GM23338 (cell line): ENCODE measurements at regions not wholly inside any gene's neighbourhood (a gene's known extent, or its start where the extent isn't known, plus 50 kb on each side); places are given as distances from the start of the nearest gene placed in this dataset.

Experiments used
- ATAC-seq: fragments of 200-7000 bp; cut with Tn5 transposase; 3 replicates; pipeline ENCODE4 v1.9.1; 2020
- DNase-seq: peaks from one replicate; pipeline ENCODE4 v3.0.0-alpha.2; 2015; ENCODE audit warnings: low spot score
- H2AFZ ChIP-seq: fragments of 200-600 bp; sonication (generic); 2 replicates; pipeline ENCODE4 v1.8.0; 2016; ENCODE audit warnings: antibody characterized with exemption, mild to moderate bottlenecking, moderate library complexity
- H3F3A ChIP-seq: fragments of 200-600 bp; sonication (generic); replicated peaks from 2 replicates; pipeline ENCODE4 v1.8.0; 2017; ENCODE audit warnings: antibody characterized with exemption, mixed run types, low read depth
- H3K27ac ChIP-seq: fragments of 200-600 bp; sonication (generic); 2 replicates; pipeline ENCODE4 v1.6.1; 2016; ENCODE audit warnings: low read depth
- H3K27me3 ChIP-seq: fragments of 200-600 bp; sonication (generic); 2 replicates; pipeline ENCODE4 v1.8.0; 2016; ENCODE audit warnings: mild to moderate bottlenecking, mixed run types, moderate library complexity; ENCODE audit not compliant: insufficient read depth
- H3K36me3 ChIP-seq: fragments of 200-600 bp; sonication (generic); 2 replicates; pipeline ENCODE4 v1.8.0; 2016; ENCODE audit warnings: mild to moderate bottlenecking; ENCODE audit not compliant: insufficient read depth
- H3K4me1 ChIP-seq: fragments of 200-600 bp; sonication (generic); 2 replicates; pipeline ENCODE4 v1.8.0; 2016; ENCODE audit warnings: mild to moderate bottlenecking, moderate library complexity; ENCODE audit not compliant: insufficient read depth
- H3K4me2 ChIP-seq: fragments of 200-600 bp; sonication (generic); 2 replicates; pipeline ENCODE4 v1.7.1; 2017; ENCODE audit warnings: mixed run types
- H3K4me3 ChIP-seq: fragments of 200-600 bp; sonication (generic); 2 replicates; pipeline ENCODE4 v1.6.1; 2016; ENCODE audit warnings: mixed run types
- H3K79me2 ChIP-seq: fragments of 200-600 bp; sonication (generic); replicated peaks from 2 replicates; pipeline ENCODE4 v1.8.0; 2017; ENCODE audit warnings: mild to moderate bottlenecking; ENCODE audit not compliant: insufficient read depth
- H3K9me2 ChIP-seq: fragments of 200-600 bp; sonication (generic); 2 replicates; pipeline ENCODE4 v1.8.0; 2017; ENCODE audit not compliant: insufficient read depth
- H4K20me1 ChIP-seq: fragments of 200-600 bp; sonication (generic); replicated peaks from 2 replicates; pipeline ENCODE4 v1.8.0; 2017; ENCODE audit warnings: mild to moderate bottlenecking; ENCODE audit not compliant: insufficient read depth
- H3K27ac Mint-ChIP-seq: 2 replicates; pipeline ENCODE4 v1.8.0; 2020; ENCODE audit warnings: inconsistent platforms, mild to moderate bottlenecking, moderate library complexity, mixed read lengths
- H3K27me3 Mint-ChIP-seq: 3 replicates; pipeline ENCODE4 v1.8.0; 2022; ENCODE audit warnings: low read depth, mild to moderate bottlenecking, moderate library complexity, mixed read lengths, inconsistent platforms; ENCODE audit not compliant: insufficient read depth, poor library complexity
- H3K36me3 Mint-ChIP-seq: 3 replicates; pipeline ENCODE4 v1.8.0; 2021; ENCODE audit warnings: low read depth, mild to moderate bottlenecking, inconsistent platforms, moderate library complexity, mixed read lengths
- H3K4me1 Mint-ChIP-seq: 3 replicates; pipeline ENCODE4 v1.8.0; 2020; ENCODE audit warnings: mild to moderate bottlenecking, inconsistent platforms, mixed read lengths
- H3K4me3 Mint-ChIP-seq: 3 replicates; pipeline ENCODE4 v1.8.0; 2021; ENCODE audit warnings: moderate library complexity, mild to moderate bottlenecking, inconsistent platforms, mixed read lengths
- H3K9me3 Mint-ChIP-seq: 3 replicates; pipeline ENCODE4 v1.8.0; 2020; ENCODE audit warnings: moderate library complexity, mild to moderate bottlenecking, inconsistent platforms, mixed read lengths
- EZH2 ChIP-seq: fragments of 200-600 bp; sonication (generic); IDR thresholded peaks from one replicate; pipeline ENCODE4 v1.8.0; 2017; ENCODE audit warnings: antibody characterized with exemption, mild to moderate bottlenecking, low read depth; ENCODE audit not compliant: unreplicated experiment
- EZH2phosphoT487 ChIP-seq: fragments of 200-600 bp; sonication (generic); IDR thresholded peaks from one replicate; pipeline ENCODE4 v1.8.1; 2018; ENCODE audit warnings: antibody characterized with exemption; ENCODE audit not compliant: unreplicated experiment
- JUNB ChIP-seq: IDR thresholded peaks from one replicate; pipeline ENCODE4 v1.6.1; 2016; ENCODE audit warnings: antibody characterized with exemption; ENCODE audit not compliant: unreplicated experiment
- ZNF114 ChIP-seq: fragments of 250-450 bp; sonication (Bioruptor Pico); IDR thresholded peaks from 2 replicates; pipeline ENCODE4 v1.5.0; 2020; ENCODE audit warnings: mild to moderate bottlenecking, moderate library complexity
- ZNF331 ChIP-seq: fragments of 250-450 bp; sonication (Bioruptor Pico); IDR thresholded peaks from 2 replicates; pipeline ENCODE4 v1.5.0; 2020; ENCODE audit warnings: low read depth, mild to moderate bottlenecking, moderate library complexity
- TF ChIP-seq, protein P1 (sequence below), 2 experiments: fragments of 200-600 bp in 1 of 2; sonication (generic) in 1 of 2; conservative IDR thresholded peaks; 2 replicates each; pipeline versions ENCODE4 v1.5.1 to v1.6.1; 2016 to 2017; ENCODE audit warnings: antibody characterized with exemption in 2 of 2, low read depth in 2 of 2, mild to moderate bottlenecking in 2 of 2, moderate library complexity in 1 of 2
- TF ChIP-seq, protein P2 (sequence below): fragments of 250-450 bp; sonication (Bioruptor Pico); IDR thresholded peaks from 2 replicates; pipeline ENCODE4 v1.5.0; 2020; ENCODE audit warnings: mild to moderate bottlenecking, moderate library complexity

GRCh38 chr15:55112706-55113105, 84.0 kb downstream of the RSL24D1 start:
- no peaks in the 10 kb centered on the region; the same call in 1 of the 2 replicates for H3K36me3 ChIP-seq
- no peak overlapping the region for H3K4me2 ChIP-seq
- no peaks in the 10 kb centered on the region for H3K79me2 ChIP-seq
- ATAC-seq = no peak
- no peak overlapping the region for H3K4me3 ChIP-seq
- peaks cover 2% of the 10 kb centered on the region for H3K27me3 Mint-ChIP-seq
- no peak for DNase-seq
- H3K4me1 Mint-ChIP-seq = peaks cover 12% of the 10 kb centered on the region
- no peak for TF ChIP-seq JUNB
- TF ChIP-seq, protein P1, sequence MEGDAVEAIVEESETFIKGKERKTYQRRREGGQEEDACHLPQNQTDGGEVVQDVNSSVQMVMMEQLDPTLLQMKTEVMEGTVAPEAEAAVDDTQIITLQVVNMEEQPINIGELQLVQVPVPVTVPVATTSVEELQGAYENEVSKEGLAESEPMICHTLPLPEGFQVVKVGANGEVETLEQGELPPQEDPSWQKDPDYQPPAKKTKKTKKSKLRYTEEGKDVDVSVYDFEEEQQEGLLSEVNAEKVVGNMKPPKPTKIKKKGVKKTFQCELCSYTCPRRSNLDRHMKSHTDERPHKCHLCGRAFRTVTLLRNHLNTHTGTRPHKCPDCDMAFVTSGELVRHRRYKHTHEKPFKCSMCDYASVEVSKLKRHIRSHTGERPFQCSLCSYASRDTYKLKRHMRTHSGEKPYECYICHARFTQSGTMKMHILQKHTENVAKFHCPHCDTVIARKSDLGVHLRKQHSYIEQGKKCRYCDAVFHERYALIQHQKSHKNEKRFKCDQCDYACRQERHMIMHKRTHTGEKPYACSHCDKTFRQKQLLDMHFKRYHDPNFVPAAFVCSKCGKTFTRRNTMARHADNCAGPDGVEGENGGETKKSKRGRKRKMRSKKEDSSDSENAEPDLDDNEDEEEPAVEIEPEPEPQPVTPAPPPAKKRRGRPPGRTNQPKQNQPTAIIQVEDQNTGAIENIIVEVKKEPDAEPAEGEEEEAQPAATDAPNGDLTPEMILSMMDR (conservative IDR thresholded peaks at IDR 0.05; ENCODE audit: low read depth in 2 of 2) = no peak
- no peak for TF ChIP-seq EZH2
- TF ChIP-seq EZH2phosphoT487 = no peak
- TF ChIP-seq, protein P2, sequence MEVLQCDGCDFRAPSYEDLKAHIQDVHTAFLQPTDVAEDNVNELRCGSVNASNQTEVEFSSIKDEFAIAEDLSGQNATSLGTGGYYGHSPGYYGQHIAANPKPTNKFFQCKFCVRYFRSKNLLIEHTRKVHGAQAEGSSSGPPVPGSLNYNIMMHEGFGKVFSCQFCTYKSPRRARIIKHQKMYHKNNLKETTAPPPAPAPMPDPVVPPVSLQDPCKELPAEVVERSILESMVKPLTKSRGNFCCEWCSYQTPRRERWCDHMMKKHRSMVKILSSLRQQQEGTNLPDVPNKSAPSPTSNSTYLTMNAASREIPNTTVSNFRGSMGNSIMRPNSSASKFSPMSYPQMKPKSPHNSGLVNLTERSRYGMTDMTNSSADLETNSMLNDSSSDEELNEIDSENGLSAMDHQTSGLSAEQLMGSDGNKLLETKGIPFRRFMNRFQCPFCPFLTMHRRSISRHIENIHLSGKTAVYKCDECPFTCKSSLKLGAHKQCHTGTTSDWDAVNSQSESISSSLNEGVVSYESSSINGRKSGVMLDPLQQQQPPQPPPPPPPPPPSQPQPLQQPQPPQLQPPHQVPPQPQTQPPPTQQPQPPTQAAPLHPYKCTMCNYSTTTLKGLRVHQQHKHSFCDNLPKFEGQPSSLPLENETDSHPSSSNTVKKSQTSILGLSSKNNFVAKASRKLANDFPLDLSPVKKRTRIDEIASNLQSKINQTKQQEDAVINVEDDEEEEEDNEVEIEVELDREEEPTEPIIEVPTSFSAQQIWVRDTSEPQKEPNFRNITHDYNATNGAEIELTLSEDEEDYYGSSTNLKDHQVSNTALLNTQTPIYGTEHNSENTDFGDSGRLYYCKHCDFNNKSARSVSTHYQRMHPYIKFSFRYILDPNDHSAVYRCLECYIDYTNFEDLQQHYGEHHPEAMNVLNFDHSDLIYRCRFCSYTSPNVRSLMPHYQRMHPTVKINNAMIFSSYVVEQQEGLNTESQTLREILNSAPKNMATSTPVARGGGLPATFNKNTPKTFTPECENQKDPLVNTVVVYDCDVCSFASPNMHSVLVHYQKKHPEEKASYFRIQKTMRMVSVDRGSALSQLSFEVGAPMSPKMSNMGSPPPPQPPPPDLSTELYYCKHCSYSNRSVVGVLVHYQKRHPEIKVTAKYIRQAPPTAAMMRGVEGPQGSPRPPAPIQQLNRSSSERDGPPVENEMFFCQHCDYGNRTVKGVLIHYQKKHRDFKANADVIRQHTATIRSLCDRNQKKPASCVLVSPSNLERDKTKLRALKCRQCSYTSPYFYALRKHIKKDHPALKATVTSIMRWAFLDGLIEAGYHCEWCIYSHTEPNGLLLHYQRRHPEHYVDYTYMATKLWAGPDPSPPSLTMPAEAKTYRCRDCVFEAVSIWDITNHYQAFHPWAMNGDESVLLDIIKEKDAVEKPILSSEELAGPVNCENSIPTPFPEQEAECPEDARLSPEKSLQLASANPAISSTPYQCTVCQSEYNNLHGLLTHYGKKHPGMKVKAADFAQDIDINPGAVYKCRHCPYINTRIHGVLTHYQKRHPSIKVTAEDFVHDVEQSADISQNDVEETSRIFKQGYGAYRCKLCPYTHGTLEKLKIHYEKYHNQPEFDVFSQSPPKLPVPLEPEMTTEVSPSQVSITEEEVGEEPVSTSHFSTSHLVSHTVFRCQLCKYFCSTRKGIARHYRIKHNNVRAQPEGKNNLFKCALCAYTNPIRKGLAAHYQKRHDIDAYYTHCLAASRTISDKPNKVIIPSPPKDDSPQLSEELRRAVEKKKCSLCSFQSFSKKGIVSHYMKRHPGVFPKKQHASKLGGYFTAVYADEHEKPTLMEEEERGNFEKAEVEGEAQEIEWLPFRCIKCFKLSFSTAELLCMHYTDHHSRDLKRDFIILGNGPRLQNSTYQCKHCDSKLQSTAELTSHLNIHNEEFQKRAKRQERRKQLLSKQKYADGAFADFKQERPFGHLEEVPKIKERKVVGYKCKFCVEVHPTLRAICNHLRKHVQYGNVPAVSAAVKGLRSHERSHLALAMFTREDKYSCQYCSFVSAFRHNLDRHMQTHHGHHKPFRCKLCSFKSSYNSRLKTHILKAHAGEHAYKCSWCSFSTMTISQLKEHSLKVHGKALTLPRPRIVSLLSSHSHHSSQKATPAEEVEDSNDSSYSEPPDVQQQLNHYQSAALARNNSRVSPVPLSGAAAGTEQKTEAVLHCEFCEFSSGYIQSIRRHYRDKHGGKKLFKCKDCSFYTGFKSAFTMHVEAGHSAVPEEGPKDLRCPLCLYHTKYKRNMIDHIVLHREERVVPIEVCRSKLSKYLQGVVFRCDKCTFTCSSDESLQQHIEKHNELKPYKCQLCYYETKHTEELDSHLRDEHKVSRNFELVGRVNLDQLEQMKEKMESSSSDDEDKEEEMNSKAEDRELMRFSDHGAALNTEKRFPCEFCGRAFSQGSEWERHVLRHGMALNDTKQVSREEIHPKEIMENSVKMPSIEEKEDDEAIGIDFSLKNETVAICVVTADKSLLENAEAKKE (CRISPR knock-in tag) = no peak
- TF ChIP-seq ZNF114 (CRISPR knock-in tag) = no peak
- no peak for TF ChIP-seq ZNF331 (CRISPR knock-in tag)
- no peaks in the 10 kb centered on the region for H3K4me1 ChIP-seq
- no peak overlapping the region for H3K27ac ChIP-seq
- H3K9me3 Mint-ChIP-seq = peaks cover 40% of the 10 kb centered on the region
- no peak overlapping the region for H2AFZ ChIP-seq
- H3K4me3 Mint-ChIP-seq = no peak overlapping the region
- H3K9me2 ChIP-seq = no peaks in the 10 kb centered on the region
- no peaks in the 10 kb centered on the region for H4K20me1 ChIP-seq
- H3K27ac Mint-ChIP-seq = no peak overlapping the region
- no peaks in the 10 kb centered on the region for H3F3A ChIP-seq
- no peaks in the 10 kb centered on the region for H3K27me3 ChIP-seq
- no peaks in the 10 kb centered on the region for H3K36me3 Mint-ChIP-seq
